HepG2 (cell line): ENCODE measurements at regions not wholly inside any gene's neighbourhood (a gene's known extent, or its start where the extent isn't known, plus 50 kb on each side); places are given as distances from the start of the nearest gene placed in this dataset.

Source experiments
- BRCA1 ChIP-seq: sonication (generic); formaldehyde crosslinking; IDR thresholded peaks from 2 replicates; pipeline ENCODE4 v1.4.0; 2020; ENCODE audit warnings: missing genetic modification reagents
- FOXK2 ChIP-seq: fragments of 450-650 bp; IDR thresholded peaks from 2 replicates; pipeline ENCODE4 v1.6.1; 2016
- KAT8 ChIP-seq: IDR thresholded peaks from 2 replicates; pipeline ENCODE4 v1.6.1; 2016; ENCODE audit warnings: missing genetic modification reagents, missing compliant biosample characterization
- PAXIP1 ChIP-seq: sonication (generic); formaldehyde crosslinking; conservative IDR thresholded peaks from 2 replicates; pipeline ENCODE4 v1.4.0; 2020; ENCODE audit warnings: mild to moderate bottlenecking, missing genetic modification reagents, moderate library complexity
- RBFOX2 ChIP-seq: fragments of 200-400 bp; formaldehyde crosslinking; IDR thresholded peaks from 2 replicates; pipeline ENCODE4 v1.6.1; 2017; ENCODE audit warnings: low read depth, mild to moderate bottlenecking, low read length
- SMAD3 ChIP-seq: sonication (generic); formaldehyde crosslinking; IDR thresholded peaks from 2 replicates; pipeline ENCODE4 v1.4.0; 2020; ENCODE audit warnings: missing genetic modification reagents
- SP4 ChIP-seq: sonication (generic); formaldehyde crosslinking; IDR thresholded peaks from 2 replicates; pipeline ENCODE4 v1.8.1; 2023; ENCODE audit warnings: mild to moderate bottlenecking, missing genetic modification reagents
- TBX3 ChIP-seq: fragments of 450-650 bp; IDR thresholded peaks from 2 replicates; pipeline ENCODE4 v1.6.1; 2017; ENCODE audit warnings: antibody characterized with exemption, mild to moderate bottlenecking, inconsistent platforms, borderline replicate concordance
- ZBTB4 ChIP-seq: sonication (generic); formaldehyde crosslinking; IDR thresholded peaks from 2 replicates; pipeline ENCODE4 v1.4.0; 2020; ENCODE audit warnings: missing genetic modification reagents, mild to moderate bottlenecking, borderline replicate concordance
- ZNF335 ChIP-seq: sonication (generic); formaldehyde crosslinking; IDR thresholded peaks from 2 replicates; pipeline ENCODE4 v1.4.0; 2020; ENCODE audit warnings: missing genetic modification reagents
- ZNF672 ChIP-seq: sonication (generic); formaldehyde crosslinking; IDR thresholded peaks from 2 replicates; pipeline ENCODE4 v1.8.1; 2022; ENCODE audit warnings: missing genetic modification reagents
- TF ChIP-seq, protein P1 (sequence below): sonication (generic); formaldehyde crosslinking; IDR thresholded peaks from 2 replicates; pipeline ENCODE4 v1.5.0; 2020; ENCODE audit warnings: mild to moderate bottlenecking, missing genetic modification reagents, borderline replicate concordance

DNA sequence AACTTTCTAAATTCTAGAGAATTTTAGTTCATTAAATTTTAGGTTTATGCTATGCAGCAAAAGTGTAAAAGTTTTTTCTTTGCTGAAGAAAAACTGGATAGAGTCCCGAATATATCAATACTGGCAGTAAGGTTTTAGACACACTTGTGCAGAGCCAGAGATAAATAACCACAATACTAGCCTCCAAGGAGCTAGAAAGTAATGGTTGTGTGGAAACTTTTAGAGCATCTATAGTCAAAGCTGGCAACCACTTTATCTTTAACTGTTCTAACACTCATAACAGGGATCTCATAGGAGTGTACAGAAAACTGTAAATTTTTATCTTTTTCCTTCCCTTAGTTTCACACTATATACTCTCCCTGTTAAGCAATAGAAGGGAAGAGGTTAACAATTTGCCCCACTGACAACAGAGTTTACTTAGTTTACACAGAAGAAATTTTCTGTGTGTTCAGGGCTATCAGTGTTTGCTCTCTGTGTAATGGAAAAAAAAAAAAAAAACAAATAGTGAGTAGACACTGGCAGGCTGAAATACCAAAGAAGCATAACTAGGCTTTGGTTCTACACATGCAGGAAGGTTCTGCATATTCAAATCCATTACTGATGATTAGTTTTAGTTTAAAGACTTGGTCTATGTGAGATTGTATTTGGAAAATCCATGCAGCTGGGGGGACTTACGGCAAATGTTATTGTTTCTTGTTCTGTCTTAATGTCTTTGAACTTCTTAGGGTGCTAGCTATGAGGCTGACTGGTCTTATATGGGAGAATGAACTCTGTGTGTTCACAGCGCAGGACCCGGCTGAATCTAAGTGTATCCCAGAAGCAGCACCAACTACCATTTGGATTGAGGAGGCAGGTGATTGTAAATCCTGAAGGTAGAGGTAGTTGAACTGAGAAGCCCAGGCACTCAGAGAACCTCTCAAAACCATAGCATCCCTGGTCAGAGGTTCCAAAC lies 187.6 kb downstream of the PCSK1 start (continued):
- TF ChIP-seq ZBTB4 (no peak), SP4 (CRISPR knock-in tag) (no peak), BRCA1 (CRISPR knock-in tag) (peak; percentile 69; the same call in 1 of the 2 replicates), FOXK2 (peak; percentile 32; the same call in 1 of the 2 replicates), SMAD3 (CRISPR knock-in tag) (peak; percentile 44; the same call in 1 of the 2 replicates), RBFOX2 (no peak), TBX3 (peak; percentile 89; the same call in 1 of the 2 replicates), KAT8 (CRISPR knock-in tag) (peak; percentile 65; the same call in 1 of the 2 replicates), PAXIP1 (peak; percentile 94), ZNF672 (no peak), ZNF335 (CRISPR knock-in tag) (no peak)
- TF ChIP-seq, protein P1, sequence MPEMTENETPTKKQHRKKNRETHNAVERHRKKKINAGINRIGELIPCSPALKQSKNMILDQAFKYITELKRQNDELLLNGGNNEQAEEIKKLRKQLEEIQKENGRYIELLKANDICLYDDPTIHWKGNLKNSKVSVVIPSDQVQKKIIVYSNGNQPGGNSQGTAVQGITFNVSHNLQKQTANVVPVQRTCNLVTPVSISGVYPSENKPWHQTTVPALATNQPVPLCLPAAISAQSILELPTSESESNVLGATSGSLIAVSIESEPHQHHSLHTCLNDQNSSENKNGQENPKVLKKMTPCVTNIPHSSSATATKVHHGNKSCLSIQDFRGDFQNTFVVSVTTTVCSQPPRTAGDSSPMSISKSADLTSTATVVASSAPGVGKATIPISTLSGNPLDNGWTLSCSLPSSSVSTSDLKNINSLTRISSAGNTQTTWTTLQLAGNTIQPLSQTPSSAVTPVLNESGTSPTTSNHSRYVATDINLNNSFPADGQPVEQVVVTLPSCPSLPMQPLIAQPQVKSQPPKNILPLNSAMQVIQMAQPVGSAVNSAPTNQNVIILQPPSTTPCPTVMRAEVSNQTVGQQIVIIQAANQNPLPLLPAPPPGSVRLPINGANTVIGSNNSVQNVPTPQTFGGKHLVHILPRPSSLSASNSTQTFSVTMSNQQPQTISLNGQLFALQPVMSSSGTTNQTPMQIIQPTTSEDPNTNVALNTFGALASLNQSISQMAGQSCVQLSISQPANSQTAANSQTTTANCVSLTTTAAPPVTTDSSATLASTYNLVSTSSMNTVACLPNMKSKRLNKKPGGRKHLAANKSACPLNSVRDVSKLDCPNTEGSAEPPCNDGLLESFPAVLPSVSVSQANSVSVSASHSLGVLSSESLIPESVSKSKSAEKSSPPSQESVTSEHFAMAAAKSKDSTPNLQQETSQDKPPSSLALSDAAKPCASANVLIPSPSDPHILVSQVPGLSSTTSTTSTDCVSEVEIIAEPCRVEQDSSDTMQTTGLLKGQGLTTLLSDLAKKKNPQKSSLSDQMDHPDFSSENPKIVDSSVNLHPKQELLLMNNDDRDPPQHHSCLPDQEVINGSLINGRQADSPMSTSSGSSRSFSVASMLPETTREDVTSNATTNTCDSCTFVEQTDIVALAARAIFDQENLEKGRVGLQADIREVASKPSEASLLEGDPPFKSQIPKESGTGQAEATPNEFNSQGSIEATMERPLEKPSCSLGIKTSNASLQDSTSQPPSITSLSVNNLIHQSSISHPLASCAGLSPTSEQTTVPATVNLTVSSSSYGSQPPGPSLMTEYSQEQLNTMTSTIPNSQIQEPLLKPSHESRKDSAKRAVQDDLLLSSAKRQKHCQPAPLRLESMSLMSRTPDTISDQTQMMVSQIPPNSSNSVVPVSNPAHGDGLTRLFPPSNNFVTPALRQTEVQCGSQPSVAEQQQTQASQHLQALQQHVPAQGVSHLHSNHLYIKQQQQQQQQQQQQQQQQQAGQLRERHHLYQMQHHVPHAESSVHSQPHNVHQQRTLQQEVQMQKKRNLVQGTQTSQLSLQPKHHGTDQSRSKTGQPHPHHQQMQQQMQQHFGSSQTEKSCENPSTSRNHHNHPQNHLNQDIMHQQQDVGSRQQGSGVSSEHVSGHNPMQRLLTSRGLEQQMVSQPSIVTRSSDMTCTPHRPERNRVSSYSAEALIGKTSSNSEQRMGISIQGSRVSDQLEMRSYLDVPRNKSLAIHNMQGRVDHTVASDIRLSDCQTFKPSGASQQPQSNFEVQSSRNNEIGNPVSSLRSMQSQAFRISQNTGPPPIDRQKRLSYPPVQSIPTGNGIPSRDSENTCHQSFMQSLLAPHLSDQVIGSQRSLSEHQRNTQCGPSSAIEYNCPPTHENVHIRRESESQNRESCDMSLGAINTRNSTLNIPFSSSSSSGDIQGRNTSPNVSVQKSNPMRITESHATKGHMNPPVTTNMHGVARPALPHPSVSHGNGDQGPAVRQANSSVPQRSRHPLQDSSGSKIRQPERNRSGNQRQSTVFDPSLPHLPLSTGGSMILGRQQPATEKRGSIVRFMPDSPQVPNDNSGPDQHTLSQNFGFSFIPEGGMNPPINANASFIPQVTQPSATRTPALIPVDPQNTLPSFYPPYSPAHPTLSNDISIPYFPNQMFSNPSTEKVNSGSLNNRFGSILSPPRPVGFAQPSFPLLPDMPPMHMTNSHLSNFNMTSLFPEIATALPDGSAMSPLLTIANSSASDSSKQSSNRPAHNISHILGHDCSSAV (CRISPR knock-in tag) = no peak
